PFSK-1 (cell line): ENCODE measurements at regions not wholly inside any gene's neighbourhood (a gene's known extent, or its start where the extent isn't known, plus 50 kb on each side); places are given as distances from the start of the nearest gene placed in this dataset.

ENCODE experiments used
- POLR2AphosphoS5 ChIP-seq: IDR thresholded peaks from 2 replicates; pipeline ENCODE4 v1.6.1; 2012; ENCODE audit warnings: low read depth, mild to moderate bottlenecking, control low read depth, low read length, moderate library complexity
- SIN3A ChIP-seq: IDR thresholded peaks from 2 replicates; pipeline ENCODE4 v1.6.1; 2012; ENCODE audit warnings: mild to moderate bottlenecking, low read length, moderate library complexity, borderline replicate concordance; ENCODE audit not compliant: insufficient read depth
- TF ChIP-seq, protein P1 (sequence below), 2 experiments: IDR thresholded peaks; 2 replicates each; pipeline versions ENCODE4 v1.6.1 to v1.8.0; 2011 to 2012; ENCODE audit warnings: low read depth in 2 of 2, low read length in 2 of 2, control low read depth in 1 of 2, inconsistent platforms in 1 of 2, mild to moderate bottlenecking in 1 of 2, moderate library complexity in 1 of 2; ENCODE audit not compliant: insufficient read depth in 1 of 2

DNA sequence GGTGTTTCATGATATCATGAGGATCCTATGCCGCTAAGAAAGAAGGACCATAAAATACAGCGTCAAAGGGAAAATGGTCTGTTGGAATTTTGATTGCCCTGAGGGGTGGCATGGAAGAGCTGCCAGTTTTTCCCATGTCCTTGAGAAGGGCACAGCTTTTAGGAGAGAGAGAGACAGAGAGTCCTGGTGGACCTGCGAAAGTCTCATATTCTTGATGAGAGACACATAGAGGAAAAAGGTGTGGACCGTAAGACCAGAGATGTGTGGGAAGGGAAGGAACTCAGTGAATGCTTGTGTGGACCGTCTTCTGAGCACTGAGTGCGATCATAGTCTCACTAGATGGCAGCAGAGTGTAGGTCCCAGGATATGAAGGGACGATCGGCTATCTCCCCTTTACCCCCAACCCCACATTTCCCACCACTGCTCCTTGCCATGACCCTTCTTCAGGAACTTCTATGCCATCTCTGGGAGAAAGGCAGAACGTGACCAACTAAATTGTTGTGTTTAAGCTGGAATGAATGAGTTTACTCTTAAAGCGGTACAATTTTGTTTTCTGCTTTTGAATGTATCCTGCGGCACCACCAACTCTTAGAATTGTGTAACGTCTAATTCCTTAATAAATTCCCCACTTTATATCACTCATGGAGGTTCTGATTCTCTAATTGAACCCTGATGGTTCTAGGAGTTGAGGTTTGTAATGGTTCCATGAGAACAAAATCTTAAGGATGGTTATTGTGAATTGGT lies 117.7 kb downstream of the CTH start:
- TF ChIP-seq POLR2AphosphoS5: no peak
- TF ChIP-seq, protein P1, sequence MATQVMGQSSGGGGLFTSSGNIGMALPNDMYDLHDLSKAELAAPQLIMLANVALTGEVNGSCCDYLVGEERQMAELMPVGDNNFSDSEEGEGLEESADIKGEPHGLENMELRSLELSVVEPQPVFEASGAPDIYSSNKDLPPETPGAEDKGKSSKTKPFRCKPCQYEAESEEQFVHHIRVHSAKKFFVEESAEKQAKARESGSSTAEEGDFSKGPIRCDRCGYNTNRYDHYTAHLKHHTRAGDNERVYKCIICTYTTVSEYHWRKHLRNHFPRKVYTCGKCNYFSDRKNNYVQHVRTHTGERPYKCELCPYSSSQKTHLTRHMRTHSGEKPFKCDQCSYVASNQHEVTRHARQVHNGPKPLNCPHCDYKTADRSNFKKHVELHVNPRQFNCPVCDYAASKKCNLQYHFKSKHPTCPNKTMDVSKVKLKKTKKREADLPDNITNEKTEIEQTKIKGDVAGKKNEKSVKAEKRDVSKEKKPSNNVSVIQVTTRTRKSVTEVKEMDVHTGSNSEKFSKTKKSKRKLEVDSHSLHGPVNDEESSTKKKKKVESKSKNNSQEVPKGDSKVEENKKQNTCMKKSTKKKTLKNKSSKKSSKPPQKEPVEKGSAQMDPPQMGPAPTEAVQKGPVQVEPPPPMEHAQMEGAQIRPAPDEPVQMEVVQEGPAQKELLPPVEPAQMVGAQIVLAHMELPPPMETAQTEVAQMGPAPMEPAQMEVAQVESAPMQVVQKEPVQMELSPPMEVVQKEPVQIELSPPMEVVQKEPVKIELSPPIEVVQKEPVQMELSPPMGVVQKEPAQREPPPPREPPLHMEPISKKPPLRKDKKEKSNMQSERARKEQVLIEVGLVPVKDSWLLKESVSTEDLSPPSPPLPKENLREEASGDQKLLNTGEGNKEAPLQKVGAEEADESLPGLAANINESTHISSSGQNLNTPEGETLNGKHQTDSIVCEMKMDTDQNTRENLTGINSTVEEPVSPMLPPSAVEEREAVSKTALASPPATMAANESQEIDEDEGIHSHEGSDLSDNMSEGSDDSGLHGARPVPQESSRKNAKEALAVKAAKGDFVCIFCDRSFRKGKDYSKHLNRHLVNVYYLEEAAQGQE (IDR thresholded peaks at IDR 0.05; ENCODE audit: insufficient read depth in 1 of 2, low read depth in 2 of 2, low read length in 2 of 2): no peak
- no peak for TF ChIP-seq SIN3A
